Panc1 (cell line): ENCODE measurements at regions not wholly inside any gene's neighbourhood (a gene's known extent, or its start where the extent isn't known, plus 50 kb on each side); places are given as distances from the start of the nearest gene placed in this dataset.

Experiments
- POLR2AphosphoS5 ChIP-seq: IDR thresholded peaks from 2 replicates; pipeline ENCODE4 v1.6.1; 2012; ENCODE audit warnings: mild to moderate bottlenecking, low read depth, low read length, moderate library complexity
- TF ChIP-seq, protein P1 (sequence below): fragments of 450-650 bp; IDR thresholded peaks from 2 replicates; pipeline ENCODE4 v1.5.1; 2017; ENCODE audit warnings: mild to moderate bottlenecking

DNA sequence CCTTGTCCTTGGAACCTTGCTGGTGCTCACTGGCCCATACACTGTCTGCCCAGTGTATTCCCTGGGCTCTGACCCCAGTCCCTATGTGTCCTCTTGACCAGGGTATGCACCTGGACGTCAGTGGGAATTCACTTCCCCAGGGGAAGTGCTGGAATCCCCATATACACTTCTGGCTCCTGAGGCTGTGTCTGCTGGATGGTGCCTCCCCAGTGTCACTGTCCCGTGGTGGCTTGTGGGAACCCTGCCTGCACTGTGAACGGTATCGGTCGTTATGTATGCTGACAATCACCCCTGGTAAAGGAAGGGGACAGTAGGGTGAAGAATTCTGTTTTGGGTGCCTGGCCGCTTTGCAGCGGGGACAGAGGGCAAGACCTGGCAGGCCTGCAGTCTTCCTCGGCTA is 95.9 kb downstream of the RRM1 start:
- TF ChIP-seq, protein P1, sequence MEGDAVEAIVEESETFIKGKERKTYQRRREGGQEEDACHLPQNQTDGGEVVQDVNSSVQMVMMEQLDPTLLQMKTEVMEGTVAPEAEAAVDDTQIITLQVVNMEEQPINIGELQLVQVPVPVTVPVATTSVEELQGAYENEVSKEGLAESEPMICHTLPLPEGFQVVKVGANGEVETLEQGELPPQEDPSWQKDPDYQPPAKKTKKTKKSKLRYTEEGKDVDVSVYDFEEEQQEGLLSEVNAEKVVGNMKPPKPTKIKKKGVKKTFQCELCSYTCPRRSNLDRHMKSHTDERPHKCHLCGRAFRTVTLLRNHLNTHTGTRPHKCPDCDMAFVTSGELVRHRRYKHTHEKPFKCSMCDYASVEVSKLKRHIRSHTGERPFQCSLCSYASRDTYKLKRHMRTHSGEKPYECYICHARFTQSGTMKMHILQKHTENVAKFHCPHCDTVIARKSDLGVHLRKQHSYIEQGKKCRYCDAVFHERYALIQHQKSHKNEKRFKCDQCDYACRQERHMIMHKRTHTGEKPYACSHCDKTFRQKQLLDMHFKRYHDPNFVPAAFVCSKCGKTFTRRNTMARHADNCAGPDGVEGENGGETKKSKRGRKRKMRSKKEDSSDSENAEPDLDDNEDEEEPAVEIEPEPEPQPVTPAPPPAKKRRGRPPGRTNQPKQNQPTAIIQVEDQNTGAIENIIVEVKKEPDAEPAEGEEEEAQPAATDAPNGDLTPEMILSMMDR, result no peak
- no peak for TF ChIP-seq POLR2AphosphoS5
